SU-DHL-6 (cell line): ENCODE measurements at regions not wholly inside any gene's neighbourhood (a gene's known extent, or its start where the extent isn't known, plus 50 kb on each side); places are given as distances from the start of the nearest gene placed in this dataset.

ENCODE experiments used
- H2AFZ ChIP-seq: fragments of 200-600 bp; sonication (generic); 2 replicates; pipeline ENCODE4 v1.6.1; 2014; ENCODE audit warnings: low read depth, mild to moderate bottlenecking, moderate library complexity, mixed read lengths, antibody characterized with exemption, low read length; ENCODE audit not compliant: severe bottlenecking
- H3F3A ChIP-seq: fragments of 200-600 bp; shearing (Covaris generic); 2 replicates; pipeline ENCODE4 v1.6.0; 2016; ENCODE audit warnings: antibody characterized with exemption, mild to moderate bottlenecking; ENCODE audit not compliant: insufficient read depth
- H3K27ac ChIP-seq: fragments of 200-600 bp; sonication (generic); 2 replicates; pipeline ENCODE4 v1.5.1; 2016; ENCODE audit warnings: low read depth, mild to moderate bottlenecking, low read length, moderate library complexity, mixed read lengths
- H3K27me3 ChIP-seq: fragments of 200-600 bp; sonication (generic), shearing (Covaris generic); 2 replicates; pipeline ENCODE4 v1.6.0; 2014; ENCODE audit warnings: mild to moderate bottlenecking, low read length
- H3K36me3 ChIP-seq: fragments of 200-600 bp; sonication (generic); 2 replicates; pipeline ENCODE4 v1.6.1; 2014; ENCODE audit warnings: mild to moderate bottlenecking, low read length, mixed read lengths
- H3K4me2 ChIP-seq: fragments of 300-600, 200-600 bp; shearing (Covaris generic), sonication (generic); 2 replicates; pipeline ENCODE4 v1.6.0; 2014; ENCODE audit warnings: low read length, low read depth, mild to moderate bottlenecking; ENCODE audit not compliant: poor library complexity, severe bottlenecking
- H3K4me3 ChIP-seq: fragments of 200-600 bp; sonication (generic); 2 replicates; pipeline ENCODE4 v1.5.1; 2014; ENCODE audit warnings: antibody characterized with exemption, low read length, mild to moderate bottlenecking, mixed read lengths; ENCODE audit not compliant: insufficient read depth, poor library complexity, severe bottlenecking
- H3K79me2 ChIP-seq: fragments of 200-600 bp; sonication (generic); 2 replicates; pipeline ENCODE4 v1.6.1; 2014; ENCODE audit warnings: mild to moderate bottlenecking, low read length, moderate library complexity; ENCODE audit not compliant: insufficient read depth
- H3K9ac ChIP-seq: fragments of 200-600 bp; sonication (generic); 2 replicates; pipeline ENCODE4 v1.7.0; 2014; ENCODE audit warnings: mild to moderate bottlenecking, low read length
- H3K9me2 ChIP-seq: fragments of 200-600 bp; sonication (generic); replicated peaks from 2 replicates; pipeline ENCODE4 v1.6.1; 2014; ENCODE audit warnings: low read length; ENCODE audit not compliant: insufficient read depth
- H3K9me3 ChIP-seq: fragments of 200-600 bp; sonication (generic); 2 replicates; pipeline ENCODE4 v1.6.1; 2014; ENCODE audit warnings: low read length, mixed read lengths; ENCODE audit not compliant: insufficient read depth
- H4K20me1 ChIP-seq: fragments of 200-600 bp; sonication (generic); 2 replicates; pipeline ENCODE4 v1.6.1; 2014; ENCODE audit warnings: low read depth, mild to moderate bottlenecking, antibody characterized with exemption, low read length, moderate library complexity, mixed read lengths
- EZH2phosphoT487 ChIP-seq: fragments of 200-600 bp; sonication (generic), shearing (Covaris generic); conservative IDR thresholded peaks from 2 replicates; pipeline ENCODE4 v1.6.1; 2018; ENCODE audit warnings: mild to moderate bottlenecking, antibody characterized with exemption, low read length, moderate library complexity, mixed read lengths
- TF ChIP-seq, protein P1 (sequence below): fragments of 200-600 bp; sonication (generic); IDR thresholded peaks from one replicate; pipeline ENCODE4 v1.5.1; 2017; ENCODE audit warnings: antibody characterized with exemption, mild to moderate bottlenecking, low read length, moderate library complexity; ENCODE audit not compliant: insufficient read depth, poor library complexity, severe bottlenecking

DNA sequence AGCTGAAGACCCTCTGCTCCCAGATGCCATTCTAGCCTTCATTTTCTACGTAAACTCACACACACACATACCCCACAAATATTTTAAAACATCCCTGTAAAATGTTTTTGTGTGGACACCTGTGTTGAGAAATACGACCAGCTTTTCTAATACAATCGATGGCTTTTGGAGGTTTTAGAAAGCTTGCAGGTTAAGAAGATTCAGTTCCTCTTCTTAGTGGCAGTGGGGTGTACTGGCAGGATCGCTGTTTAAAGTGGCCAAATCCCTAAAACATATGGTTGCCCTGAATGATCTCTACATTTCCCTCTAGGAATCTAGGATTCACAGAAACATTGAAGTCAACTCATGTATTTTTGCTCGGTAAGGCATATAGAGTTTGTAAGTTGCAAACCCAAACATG lies 236.3 kb downstream of the NSG2 start:
- Histone ChIP-seq H3K36me3 (no peaks in the 10 kb centered on the region), H2AFZ (no peak overlapping the region), H3K79me2 (no peaks in the 10 kb centered on the region), H3K27me3 (no peaks in the 10 kb centered on the region), H3K27ac (no peak overlapping the region), H3K4me2 (no peak overlapping the region), H3K4me3 (no peak overlapping the region), H3K9ac (no peak overlapping the region), H3K9me3 (no peaks in the 10 kb centered on the region), H3K9me2 (no peaks in the 10 kb centered on the region), H4K20me1 (no peaks in the 10 kb centered on the region), H3F3A (no peaks in the 10 kb centered on the region)
- TF ChIP-seq EZH2phosphoT487 = no peak
- TF ChIP-seq, protein P1, sequence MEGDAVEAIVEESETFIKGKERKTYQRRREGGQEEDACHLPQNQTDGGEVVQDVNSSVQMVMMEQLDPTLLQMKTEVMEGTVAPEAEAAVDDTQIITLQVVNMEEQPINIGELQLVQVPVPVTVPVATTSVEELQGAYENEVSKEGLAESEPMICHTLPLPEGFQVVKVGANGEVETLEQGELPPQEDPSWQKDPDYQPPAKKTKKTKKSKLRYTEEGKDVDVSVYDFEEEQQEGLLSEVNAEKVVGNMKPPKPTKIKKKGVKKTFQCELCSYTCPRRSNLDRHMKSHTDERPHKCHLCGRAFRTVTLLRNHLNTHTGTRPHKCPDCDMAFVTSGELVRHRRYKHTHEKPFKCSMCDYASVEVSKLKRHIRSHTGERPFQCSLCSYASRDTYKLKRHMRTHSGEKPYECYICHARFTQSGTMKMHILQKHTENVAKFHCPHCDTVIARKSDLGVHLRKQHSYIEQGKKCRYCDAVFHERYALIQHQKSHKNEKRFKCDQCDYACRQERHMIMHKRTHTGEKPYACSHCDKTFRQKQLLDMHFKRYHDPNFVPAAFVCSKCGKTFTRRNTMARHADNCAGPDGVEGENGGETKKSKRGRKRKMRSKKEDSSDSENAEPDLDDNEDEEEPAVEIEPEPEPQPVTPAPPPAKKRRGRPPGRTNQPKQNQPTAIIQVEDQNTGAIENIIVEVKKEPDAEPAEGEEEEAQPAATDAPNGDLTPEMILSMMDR = no peak

DNA sequence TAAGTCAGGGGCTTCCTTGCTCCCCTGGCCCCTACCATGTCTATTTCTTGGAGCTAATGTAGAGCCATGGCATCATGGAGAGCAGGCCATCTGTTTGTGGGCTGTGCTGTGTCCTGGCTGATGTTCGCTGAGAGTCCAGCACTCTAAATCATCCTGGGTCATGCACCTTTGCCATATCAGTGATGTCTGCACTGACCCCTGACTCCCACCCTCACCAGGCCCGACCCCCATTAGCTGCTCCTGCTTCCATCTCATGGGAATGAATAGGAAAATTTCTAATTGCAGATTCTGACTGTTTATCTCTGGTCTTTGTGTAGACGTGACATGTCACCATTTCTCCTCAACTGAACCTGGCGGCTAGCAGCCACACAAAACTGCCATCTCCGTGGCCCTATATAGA lies 236.9 kb downstream of the NSG2 start:
- no peak for TF ChIP-seq EZH2phosphoT487
- TF ChIP-seq, protein P1 = no peak

DNA sequence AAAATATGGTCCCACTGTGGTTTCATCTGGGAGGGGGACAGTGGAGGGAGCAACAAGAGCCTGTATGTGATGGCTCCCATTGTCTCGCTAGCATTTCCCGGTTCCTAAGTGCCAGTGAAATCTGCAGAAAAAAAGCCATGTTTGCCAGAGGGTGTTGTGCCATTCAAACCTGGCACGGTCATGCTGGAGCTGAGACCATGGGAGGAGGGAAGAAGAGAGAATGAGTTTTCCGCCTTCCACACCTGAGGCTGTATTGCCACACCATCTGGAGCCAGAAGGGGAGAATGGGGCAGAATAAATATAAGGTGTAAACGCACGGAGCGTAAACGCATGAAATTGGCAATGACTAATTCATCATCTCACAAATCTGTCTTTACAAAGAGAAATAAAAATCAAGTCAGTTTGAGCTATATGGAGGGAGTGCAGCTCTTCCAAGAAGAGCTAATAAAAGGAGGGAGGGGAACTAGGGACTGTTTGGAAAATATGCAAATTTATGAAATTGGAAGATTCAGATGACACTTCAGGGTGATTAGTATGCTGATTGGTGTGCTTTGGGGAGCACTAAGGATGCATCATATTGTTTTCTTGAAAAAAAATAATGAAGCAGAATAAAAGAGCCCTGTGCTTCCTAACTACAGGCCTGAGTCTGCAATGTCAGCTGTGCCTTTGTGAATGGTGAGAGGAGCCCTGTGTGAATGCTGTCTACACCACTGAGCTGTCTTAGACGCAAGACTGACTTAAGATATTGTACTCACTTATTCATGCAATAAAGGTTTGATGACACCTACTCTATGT lies 237.9 kb downstream of the NSG2 start:
- Histone ChIP-seq H3K4me3 (no peak overlapping the region), H3K79me2 (no peaks in the 10 kb centered on the region), H3K9me2 (no peaks in the 10 kb centered on the region), H3K9ac (no peak overlapping the region), H3K9me3 (no peaks in the 10 kb centered on the region), H2AFZ (no peak overlapping the region), H3F3A (no peaks in the 10 kb centered on the region), H3K27ac (no peak overlapping the region), H3K27me3 (no peaks in the 10 kb centered on the region), H4K20me1 (no peaks in the 10 kb centered on the region), H3K4me2 (no peak overlapping the region), H3K36me3 (no peaks in the 10 kb centered on the region)
- TF ChIP-seq, protein P1 = no peak
- no peak for TF ChIP-seq EZH2phosphoT487

More for the DNA sequence above, 236.9 kb downstream of the NSG2 start:
- Histone ChIP-seq H2AFZ (no peak overlapping the region), H3K9ac (no peak overlapping the region), H3K27me3 (no peaks in the 10 kb centered on the region), H3K4me3 (no peak overlapping the region), H3K4me2 (no peak overlapping the region), H3K27ac (no peak overlapping the region), H3K79me2 (no peaks in the 10 kb centered on the region), H4K20me1 (no peaks in the 10 kb centered on the region), H3K9me3 (no peaks in the 10 kb centered on the region), H3K36me3 (no peaks in the 10 kb centered on the region), H3F3A (no peaks in the 10 kb centered on the region), H3K9me2 (no peaks in the 10 kb centered on the region)
